GM12892 (cell line): ENCODE measurements at regions not wholly inside any gene's neighbourhood (a gene's known extent, or its start where the extent isn't known, plus 50 kb on each side); places are given as distances from the start of the nearest gene placed in this dataset.

ENCODE experiments used
- POLR2A ChIP-seq: IDR thresholded peaks from 2 replicates; pipeline ENCODE4 v1.6.1; 2011; ENCODE audit warnings: low read depth, low read length, control low read depth
- POLR2AphosphoS5 ChIP-seq: IDR thresholded peaks from 2 replicates; pipeline ENCODE4 v1.6.1; 2011; ENCODE audit warnings: low read depth, low read length, control low read depth
- TAF1 ChIP-seq: IDR thresholded peaks from 2 replicates; pipeline ENCODE4 v1.6.1; 2011; ENCODE audit warnings: low read depth, mild to moderate bottlenecking, control low read depth, low read length, borderline replicate concordance

GRCh38 chr11:115579181-115579825 is 75.1 kb upstream of the CADM1 start:
- TF ChIP-seq POLR2AphosphoS5 (no peak), TAF1 (no peak), POLR2A (no peak)
